HG03066 (cell line): ENCODE measurements at regions not wholly inside any gene's neighbourhood (a gene's known extent, or its start where the extent isn't known, plus 50 kb on each side); places are given as distances from the start of the nearest gene placed in this dataset.
A peak's percentile ranks its signal among the peaks of the same experiment; 100 is the strongest.

Experiments used
- ATAC-seq: cut with Tn5 transposase; IDR thresholded peaks from one replicate; pipeline ENCODE4 v1.9.1; 2021; ENCODE audit warnings: low read depth; ENCODE audit not compliant: unreplicated experiment

GRCh38 chr2:217631115-217631514 lies 371.7 kb downstream of the TNS1 start:
- ATAC-seq: no peak

GRCh38 chr2:217629347-217629746 lies 373.4 kb downstream of the TNS1 start:
- no peak for ATAC-seq

GRCh38 chr2:217628061-217628460 lies 374.7 kb downstream of the TNS1 start:
- ATAC-seq: no peak

GRCh38 chr2:217626926-217627325 lies 375.9 kb downstream of the TNS1 start:
- no peak for ATAC-seq

GRCh38 chr2:217625557-217626169 lies 377.1 kb downstream of the TNS1 start:
- no peak for ATAC-seq

- ATAC-seq: no peak
These were observed 379.4 kb downstream of the TNS1 start for GRCh38 chr2:217623281-217623912.

GRCh38 chr2:217622205-217623060 lies 380.4 kb downstream of the TNS1 start:
- no peak for ATAC-seq

- ATAC-seq: no peak
These were observed 381.4 kb downstream of the TNS1 start for GRCh38 chr2:217621391-217621801.

- no peak for ATAC-seq
These were observed 384.1 kb downstream of the TNS1 start for GRCh38 chr2:217618744-217619143.

GRCh38 chr2:217617616-217618022 lies 385.2 kb downstream of the TNS1 start:
- no peak for ATAC-seq

- no peak for ATAC-seq
These were observed 385.9 kb downstream of the TNS1 start for GRCh38 chr2:217616936-217617335.

- ATAC-seq: no peak
These were observed 387.6 kb downstream of the TNS1 start for GRCh38 chr2:217615171-217615570.

GRCh38 chr2:217614498-217614897 lies 388.3 kb downstream of the TNS1 start:
- ATAC-seq: no peak

GRCh38 chr2:217614096-217614495 lies 388.7 kb downstream of the TNS1 start:
- no peak for ATAC-seq

GRCh38 chr2:217612920-217613319 lies 389.9 kb downstream of the TNS1 start:
- no peak for ATAC-seq

GRCh38 chr2:217612211-217612610 lies 390.6 kb downstream of the TNS1 start:
- ATAC-seq: no peak

GRCh38 chr2:217611626-217612127 lies 391.1 kb downstream of the TNS1 start:
- no peak for ATAC-seq

GRCh38 chr2:217611056-217611455 lies 391.7 kb downstream of the TNS1 start:
- ATAC-seq: no peak

GRCh38 chr2:217610401-217610814 lies 392.4 kb downstream of the TNS1 start:
- peak; percentile 55 for ATAC-seq

GRCh38 chr2:217609952-217610351 lies 392.8 kb downstream of the TNS1 start:
- ATAC-seq: no peak

GRCh38 chr2:217606296-217606695 lies 396.5 kb downstream of the TNS1 start:
- ATAC-seq: no peak
